ENCODE measurements at regions not wholly inside any gene's neighbourhood (a gene's known extent, or its start where the extent isn't known, plus 50 kb on each side); places are given as distances from the start of the nearest gene placed in this dataset.

DNA sequence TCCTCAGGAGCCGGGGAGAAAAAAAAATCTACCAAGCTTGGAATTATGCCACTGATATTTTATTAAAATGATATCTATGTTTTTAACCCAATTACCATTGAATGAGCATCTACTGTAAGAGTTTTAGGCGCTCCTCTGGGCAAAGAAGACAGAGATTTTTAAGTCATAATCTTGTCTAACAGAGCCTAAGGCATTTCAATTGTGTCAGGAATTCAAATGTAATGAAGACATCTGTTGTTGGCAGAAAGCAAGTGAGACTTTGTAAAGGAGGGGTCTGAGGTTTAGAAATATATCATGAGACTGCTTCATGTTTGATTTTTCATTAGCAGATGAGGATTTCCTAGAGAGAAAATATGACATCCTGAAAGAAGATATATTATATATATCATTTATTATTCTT is 1158.1 kb downstream of the FSTL5 start:
- TF ChIP-seq CTCF (IDR thresholded peaks at IDR 0.05; ENCODE audit: insufficient read depth, low read depth, low read length) (no peak), EZH2 (IDR thresholded peaks at IDR 0.05; ENCODE audit: insufficient read depth, low read length) (no peak)
